ENCODE measurements at regions not wholly inside any gene's neighbourhood (a gene's known extent, or its start where the extent isn't known, plus 50 kb on each side); places are given as distances from the start of the nearest gene placed in this dataset.

DNA sequence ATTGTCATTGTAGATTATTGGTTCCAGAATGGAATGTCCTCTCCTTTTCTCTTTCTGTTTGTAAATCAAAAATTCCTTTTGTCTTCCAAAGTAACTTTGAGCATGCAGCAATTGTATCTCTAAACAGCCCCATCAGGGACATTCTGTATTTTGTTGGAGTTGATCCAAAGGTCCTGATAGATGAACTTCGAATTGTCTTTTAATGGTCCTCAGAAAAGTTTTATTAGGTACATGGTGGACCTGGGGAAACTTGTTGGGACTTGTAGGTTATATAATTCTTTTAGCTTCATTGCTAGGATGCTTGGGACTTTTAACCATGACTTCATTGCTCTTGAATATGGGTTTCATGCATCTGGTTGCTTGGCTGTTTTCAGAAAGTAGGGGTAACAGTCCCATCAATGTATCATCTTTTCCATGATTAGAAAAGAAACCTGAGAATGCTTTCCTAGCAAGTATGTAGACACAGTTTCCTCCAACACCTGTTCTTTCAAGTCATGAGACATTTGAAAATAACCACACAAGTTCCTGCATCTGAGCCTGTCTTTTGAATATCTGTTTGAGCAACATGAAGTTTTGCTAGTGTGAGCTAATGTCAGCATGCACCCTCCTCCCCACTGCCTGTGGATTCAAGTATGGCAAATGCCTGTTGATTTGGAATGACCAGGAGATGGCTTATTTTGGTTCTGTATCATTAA, 413.1 kb downstream of the KCNRG start:
- no peak for TF ChIP-seq POLR2A (IDR thresholded peaks at IDR 0.05)
- TF ChIP-seq, protein P1, sequence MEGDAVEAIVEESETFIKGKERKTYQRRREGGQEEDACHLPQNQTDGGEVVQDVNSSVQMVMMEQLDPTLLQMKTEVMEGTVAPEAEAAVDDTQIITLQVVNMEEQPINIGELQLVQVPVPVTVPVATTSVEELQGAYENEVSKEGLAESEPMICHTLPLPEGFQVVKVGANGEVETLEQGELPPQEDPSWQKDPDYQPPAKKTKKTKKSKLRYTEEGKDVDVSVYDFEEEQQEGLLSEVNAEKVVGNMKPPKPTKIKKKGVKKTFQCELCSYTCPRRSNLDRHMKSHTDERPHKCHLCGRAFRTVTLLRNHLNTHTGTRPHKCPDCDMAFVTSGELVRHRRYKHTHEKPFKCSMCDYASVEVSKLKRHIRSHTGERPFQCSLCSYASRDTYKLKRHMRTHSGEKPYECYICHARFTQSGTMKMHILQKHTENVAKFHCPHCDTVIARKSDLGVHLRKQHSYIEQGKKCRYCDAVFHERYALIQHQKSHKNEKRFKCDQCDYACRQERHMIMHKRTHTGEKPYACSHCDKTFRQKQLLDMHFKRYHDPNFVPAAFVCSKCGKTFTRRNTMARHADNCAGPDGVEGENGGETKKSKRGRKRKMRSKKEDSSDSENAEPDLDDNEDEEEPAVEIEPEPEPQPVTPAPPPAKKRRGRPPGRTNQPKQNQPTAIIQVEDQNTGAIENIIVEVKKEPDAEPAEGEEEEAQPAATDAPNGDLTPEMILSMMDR (IDR thresholded peaks at IDR 0.05), result no peak
